Endothelial cell of hepatic sinusoid (primary cell): ENCODE measurements at regions not wholly inside any gene's neighbourhood (a gene's known extent, or its start where the extent isn't known, plus 50 kb on each side); places are given as distances from the start of the nearest gene placed in this dataset.

ENCODE experiments used
- in situ Hi-C: cut with HindIII; loops from 2 replicates; pipeline ENCODE4 v1.10.0; 2017; ENCODE audit warnings: low sequenced_read_pairs

- in situ Hi-C loops = no loop called here
Observed at GRCh38 chr12:82054566-82054965, 295.4 kb upstream of the PPFIA2 start.

- in situ Hi-C loops = no loop called here
Observed at GRCh38 chr12:82047446-82047845, 288.3 kb upstream of the PPFIA2 start.

GRCh38 chr12:82040987-82041743, 282.0 kb upstream of the PPFIA2 start:
- in situ Hi-C loops = no loop called here

GRCh38 chr12:82034769-82035168, 275.6 kb upstream of the PPFIA2 start:
- in situ Hi-C loops = no loop called here

- in situ Hi-C loops = no loop called here
Observed at GRCh38 chr12:82029936-82030335, 270.8 kb upstream of the PPFIA2 start.

- in situ Hi-C loops = no loop called here
Observed at GRCh38 chr12:82028772-82029171, 269.6 kb upstream of the PPFIA2 start.

GRCh38 chr12:82027612-82028011, 268.5 kb upstream of the PPFIA2 start:
- in situ Hi-C loops = no loop called here

GRCh38 chr12:82025462-82025861, 266.3 kb upstream of the PPFIA2 start:
- in situ Hi-C loops = no loop called here

GRCh38 chr12:82019533-82019932, 260.4 kb upstream of the PPFIA2 start:
- in situ Hi-C loops = no loop called here

- in situ Hi-C loops = no loop called here
Observed at GRCh38 chr12:82015623-82016347, 256.6 kb upstream of the PPFIA2 start.

GRCh38 chr12:82012176-82012575, 253.0 kb upstream of the PPFIA2 start:
- in situ Hi-C loops = no loop called here

- in situ Hi-C loops = no loop called here
Observed at GRCh38 chr12:82009524-82009923, 250.4 kb upstream of the PPFIA2 start.

GRCh38 chr12:82008251-82008650, 249.1 kb upstream of the PPFIA2 start:
- in situ Hi-C loops = no loop called here

GRCh38 chr12:81998761-81999378, 239.7 kb upstream of the PPFIA2 start:
- in situ Hi-C loops = no loop called here

- in situ Hi-C loops = no loop called here
Observed at GRCh38 chr12:81992461-81992860, 233.3 kb upstream of the PPFIA2 start.

GRCh38 chr12:81991868-81992267, 232.7 kb upstream of the PPFIA2 start:
- in situ Hi-C loops = no loop called here

GRCh38 chr12:81988362-81988761, 229.2 kb upstream of the PPFIA2 start:
- in situ Hi-C loops = no loop called here

- in situ Hi-C loops = no loop called here
Observed at GRCh38 chr12:81987371-81987770, 228.2 kb upstream of the PPFIA2 start.

- in situ Hi-C loops = no loop called here
Observed at GRCh38 chr12:81976661-81977060, 217.5 kb upstream of the PPFIA2 start.

GRCh38 chr12:81974762-81975161, 215.6 kb upstream of the PPFIA2 start:
- in situ Hi-C loops = no loop called here

GRCh38 chr12:81968421-81968820, 209.3 kb upstream of the PPFIA2 start:
- in situ Hi-C loops = no loop called here

- in situ Hi-C loops = no loop called here
Observed at GRCh38 chr12:81963636-81964035, 204.5 kb upstream of the PPFIA2 start.
